Activated CD8-positive, alpha-beta memory T cell treated with anti-CD3 and anti-CD28 coated beads for 36 hours (primary cell): ENCODE measurements at regions not wholly inside any gene's neighbourhood (a gene's known extent, or its start where the extent isn't known, plus 50 kb on each side); places are given as distances from the start of the nearest gene placed in this dataset.
"Not testable (repeated sequence)": the region's sequence is repeated elsewhere in the genome, so short reads cannot be mapped to it uniquely, and the experiment has no call there.

Source experiments
- CTCF ChIA-PET: fragments of 350-600 bp; sonication (Branson Sonifier 250); formaldehyde crosslinking; loops from one replicate; lab custom pipeline; 2021; ENCODE audit warnings: antibody characterized with exemption; lab: Charles Lee
- POLR2A ChIA-PET: fragments of 350-600 bp; sonication (Branson Sonifier 250); formaldehyde crosslinking; loops from one replicate; lab custom pipeline; 2021; ENCODE audit warnings: antibody characterized with exemption; lab: Charles Lee

DNA sequence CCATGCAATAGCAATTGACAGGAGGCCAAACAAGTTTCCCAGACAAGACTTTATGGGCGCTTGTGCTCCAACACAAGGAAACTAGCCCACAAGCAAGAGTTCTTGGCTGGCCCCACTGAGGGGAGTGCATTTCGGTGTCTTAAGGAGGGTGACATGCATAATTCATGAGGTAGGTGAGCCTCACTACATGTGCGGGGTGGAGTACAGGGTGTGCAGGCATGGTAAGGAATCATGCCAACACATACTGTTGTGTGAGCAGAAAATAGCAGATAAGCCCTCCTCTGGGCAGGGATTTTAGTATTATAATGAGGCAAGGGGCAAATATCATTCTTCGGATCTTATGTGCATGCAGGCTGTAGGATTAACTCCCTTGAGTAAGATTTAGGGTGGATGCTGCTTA, 78.7 kb upstream of the SLC1A4 start:
- ChIA-PET CTCF (interaction anchor here (0.6 kb wide), 1 partner anchor 126 kb away, joined by 3 read pairs; no protein-coding TSS in a partner anchor), POLR2A (no interaction called here)

DNA sequence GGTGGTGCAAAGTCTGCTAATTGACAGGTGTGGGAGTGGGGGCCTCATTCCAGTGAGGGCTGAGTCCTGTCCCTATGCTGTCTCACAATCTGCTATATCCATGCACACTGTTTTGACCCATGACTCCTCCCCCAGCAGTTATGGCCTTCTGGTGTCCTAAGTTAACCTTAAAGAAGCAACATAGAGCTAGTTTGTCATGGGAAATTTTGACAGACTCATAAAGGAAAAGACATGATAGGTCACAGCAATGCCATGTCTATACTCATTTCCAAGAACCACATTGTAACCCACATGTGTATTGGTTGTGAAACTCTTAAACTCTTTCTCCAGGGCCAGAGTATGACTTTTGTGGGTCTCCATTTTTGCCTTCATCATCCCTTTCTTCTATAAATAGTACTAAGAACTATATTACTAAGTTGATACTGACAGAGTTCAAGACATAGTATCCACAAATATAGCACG, 78.2 kb upstream of the SLC1A4 start:
- ChIA-PET POLR2A (no interaction called here), CTCF (interaction anchor here (0.6 kb wide), 1 partner anchor 126 kb away, joined by 3 read pairs; no protein-coding TSS in a partner anchor)

- CTCF ChIA-PET = interaction anchor here (0.6 to 1.5 kb wide), 3 partner anchors 75 to 128 kb away, joined by 3 read pairs; no protein-coding TSS in a partner anchor
- POLR2A ChIA-PET = no interaction called here
These were observed 75.8 kb upstream of the SLC1A4 start for GRCh38 chr2:64913357-64913869.

DNA sequence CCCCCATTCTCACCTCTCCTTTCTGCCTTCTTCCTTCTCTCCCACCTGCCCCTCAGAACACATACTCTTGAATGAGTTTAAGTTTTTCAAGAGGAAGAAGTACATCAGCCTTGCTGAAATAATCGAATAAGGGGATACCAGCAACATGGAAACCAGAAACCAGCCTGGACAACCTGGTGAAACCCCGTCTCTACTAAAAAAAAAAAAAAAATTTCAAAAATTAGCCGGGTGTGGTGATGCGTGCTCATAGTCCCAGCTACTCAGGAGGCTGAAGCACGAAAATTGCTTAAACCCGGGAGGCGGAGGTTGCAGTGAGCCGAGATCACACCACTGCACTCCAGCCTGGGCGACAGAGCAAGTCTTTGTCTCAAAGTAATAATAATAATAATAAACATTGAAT, 75.0 kb upstream of the SLC1A4 start:
- POLR2A ChIA-PET = no interaction called here
- CTCF ChIA-PET = interaction anchor here (0.6 to 1.5 kb wide), 5 partner anchors 65 to 151 kb away, joined by 3 to 5 read pairs (median 3); no protein-coding TSS in a partner anchor

- CTCF ChIA-PET = interaction anchor here (0.7 to 1.5 kb wide), 5 partner anchors 65 to 150 kb away, joined by 3 to 5 read pairs (median 4); no protein-coding TSS in a partner anchor
- POLR2A ChIA-PET = no interaction called here
These were observed 74.3 kb upstream of the SLC1A4 start for GRCh38 chr2:64914735-64915509.

GRCh38 chr2:64915510-64915900, 73.7 kb upstream of the SLC1A4 start:
- POLR2A ChIA-PET = no interaction called here
- CTCF ChIA-PET = interaction anchor here (0.9 to 1.5 kb wide), 2 partner anchors 124 to 150 kb away, joined by 4 read pairs; no protein-coding TSS in a partner anchor

DNA sequence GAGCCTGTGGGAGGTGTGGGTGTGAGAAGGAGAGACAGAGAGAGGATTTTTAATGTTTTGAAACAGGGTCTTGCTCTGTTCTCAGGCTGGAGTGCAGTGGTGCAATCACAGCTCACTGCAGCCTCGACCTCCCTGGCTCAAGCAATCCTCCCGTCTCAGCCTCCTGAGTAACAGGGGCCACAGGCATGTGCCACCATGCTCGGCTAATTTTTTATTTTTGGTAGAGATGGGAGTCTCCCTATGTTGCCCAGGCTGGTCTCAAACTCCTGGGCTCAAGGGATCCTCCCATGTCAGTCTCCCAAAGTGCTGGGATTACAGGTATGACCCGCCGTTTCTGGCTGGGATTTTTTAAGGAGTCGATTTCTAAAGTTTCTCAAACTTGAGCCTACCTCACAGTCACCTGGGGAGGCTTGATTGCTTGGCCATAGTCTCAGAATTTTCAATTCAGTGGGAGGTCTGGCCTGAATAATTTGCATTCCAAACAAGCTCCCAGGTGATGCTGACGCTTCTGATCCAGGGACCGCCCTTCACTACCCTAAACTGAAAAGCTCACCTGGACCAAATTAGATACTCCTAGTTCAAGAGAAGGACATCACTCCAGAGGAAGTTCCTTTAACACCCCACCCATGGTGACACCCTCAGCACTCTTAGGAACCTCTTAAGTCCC, 70.8 kb upstream of the SLC1A4 start:
- CTCF ChIA-PET = interaction anchor here (0.6 to 3.0 kb wide), 20 partner anchors 10 to 868 kb away, joined by 3 to 21 read pairs (median 4); partner anchors contain the start of gene SLC1A4
- POLR2A ChIA-PET = interaction anchor here (0.9 kb wide), 1 partner anchor 70 kb away, joined by 4 read pairs; no protein-coding TSS in a partner anchor

- ChIA-PET POLR2A (no interaction called here), CTCF (interaction anchor here (0.6 to 3.0 kb wide), 4 partner anchors 40 to 122 kb away, joined by 3 to 21 read pairs (median 8); partner anchors contain the start of gene SLC1A4)
These were observed 69.9 kb upstream of the SLC1A4 start for GRCh38 chr2:64919261-64919660.

DNA sequence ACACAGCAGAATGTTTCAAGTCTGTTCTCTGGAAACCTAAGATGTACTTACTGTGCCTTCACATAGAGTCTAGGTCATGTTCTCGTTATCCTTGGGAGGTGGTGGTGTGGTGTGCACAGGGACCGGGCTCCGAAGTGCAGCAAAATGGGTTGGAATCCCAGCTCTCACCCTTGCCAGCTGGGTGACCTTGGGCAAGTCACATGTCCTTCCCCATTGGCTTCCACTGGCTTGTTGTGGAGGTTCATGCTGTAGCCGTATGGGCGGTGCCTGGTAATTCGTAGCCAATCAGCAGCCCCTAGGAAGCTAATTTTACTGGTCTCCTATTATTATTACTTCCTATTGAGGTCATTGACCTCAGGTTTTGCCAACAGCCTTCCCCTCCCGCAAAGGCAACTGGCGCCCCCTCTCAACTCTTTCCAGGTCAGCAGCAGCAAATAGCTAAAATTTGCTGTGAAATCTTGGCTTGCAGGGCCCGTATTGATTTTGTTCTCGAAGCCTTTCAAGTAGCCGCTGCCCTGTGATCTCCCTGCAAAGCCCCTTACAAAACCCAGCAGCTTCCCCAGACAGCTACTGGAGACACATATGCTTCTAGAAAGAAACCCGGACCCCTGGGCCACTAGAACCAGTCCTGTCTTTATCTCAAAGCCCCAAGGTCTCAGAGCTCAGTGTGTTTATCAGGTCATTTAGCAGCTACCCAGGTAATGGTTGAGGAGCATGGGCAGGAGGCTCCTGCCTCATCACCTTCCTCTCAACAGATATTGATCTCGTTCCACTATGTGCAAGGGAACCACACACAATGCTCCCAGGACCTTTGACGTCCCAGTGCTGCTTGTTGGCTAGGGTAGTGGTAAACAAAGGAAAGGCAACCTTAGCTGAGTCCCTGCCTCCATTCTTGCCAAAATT, 66.5 kb upstream of the SLC1A4 start:
- ChIA-PET CTCF (interaction anchor here (0.9 to 1.2 kb wide), 2 partner anchors 133 to 297 kb away, joined by 3 read pairs; no protein-coding TSS in a partner anchor), POLR2A (no interaction called here)

DNA sequence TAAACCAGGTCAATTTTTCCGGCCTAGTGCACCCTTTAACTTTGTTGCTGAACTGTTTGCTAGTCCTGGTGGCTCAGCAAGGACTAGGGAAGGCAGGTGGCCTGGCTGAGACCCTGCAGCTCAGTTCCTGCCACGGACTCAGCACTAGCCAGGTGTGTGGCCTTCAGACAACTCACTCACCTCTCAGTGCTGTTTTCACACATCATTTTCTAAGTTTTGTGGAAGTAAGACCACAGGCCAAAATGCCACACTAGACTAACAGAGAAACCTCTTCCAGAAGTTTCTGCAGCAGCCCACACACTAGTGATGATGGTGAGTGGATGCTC, 65.9 kb upstream of the SLC1A4 start:
- POLR2A ChIA-PET = no interaction called here
- CTCF ChIA-PET = no interaction called here

GRCh38 chr2:64924170-64924934, 64.8 kb upstream of the SLC1A4 start:
- POLR2A ChIA-PET = no interaction called here
- CTCF ChIA-PET = interaction anchor here (0.6 kb wide), 1 partner anchor 109 kb away, joined by 4 read pairs; no protein-coding TSS in a partner anchor

GRCh38 chr2:64925930-64926722, 63.1 kb upstream of the SLC1A4 start:
- CTCF ChIA-PET = interaction anchor here (0.6 kb wide), 1 partner anchor 197 kb away, joined by 4 read pairs; no protein-coding TSS in a partner anchor
- POLR2A ChIA-PET = not testable (repeated sequence)

DNA sequence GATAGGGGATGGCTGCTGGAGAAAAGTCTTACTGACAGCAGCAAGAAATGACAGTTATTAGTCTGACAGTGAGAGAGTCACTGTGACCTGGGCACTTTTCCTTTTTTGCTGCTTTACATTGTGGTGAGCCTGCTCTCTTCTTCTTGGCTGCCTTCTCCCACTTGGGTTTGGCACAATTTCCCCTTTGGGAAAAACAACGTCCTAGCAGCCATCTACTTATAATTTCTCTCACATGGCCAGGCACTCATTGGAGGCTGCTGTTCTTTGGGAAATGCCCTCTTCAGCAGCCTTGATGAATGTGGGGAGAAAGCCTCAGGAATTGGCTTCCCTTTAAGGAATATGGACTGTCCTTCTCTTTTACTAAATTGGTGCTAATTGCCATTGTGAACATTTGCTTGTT, 60.4 kb upstream of the SLC1A4 start:
- ChIA-PET CTCF (no interaction called here), POLR2A (no interaction called here)

- CTCF ChIA-PET = no interaction called here
- POLR2A ChIA-PET = no interaction called here
These were observed 59.9 kb upstream of the SLC1A4 start for GRCh38 chr2:64929333-64929732.

- ChIA-PET POLR2A (no interaction called here), CTCF (no interaction called here)
These were observed 58.9 kb upstream of the SLC1A4 start for GRCh38 chr2:64930258-64930671.

DNA sequence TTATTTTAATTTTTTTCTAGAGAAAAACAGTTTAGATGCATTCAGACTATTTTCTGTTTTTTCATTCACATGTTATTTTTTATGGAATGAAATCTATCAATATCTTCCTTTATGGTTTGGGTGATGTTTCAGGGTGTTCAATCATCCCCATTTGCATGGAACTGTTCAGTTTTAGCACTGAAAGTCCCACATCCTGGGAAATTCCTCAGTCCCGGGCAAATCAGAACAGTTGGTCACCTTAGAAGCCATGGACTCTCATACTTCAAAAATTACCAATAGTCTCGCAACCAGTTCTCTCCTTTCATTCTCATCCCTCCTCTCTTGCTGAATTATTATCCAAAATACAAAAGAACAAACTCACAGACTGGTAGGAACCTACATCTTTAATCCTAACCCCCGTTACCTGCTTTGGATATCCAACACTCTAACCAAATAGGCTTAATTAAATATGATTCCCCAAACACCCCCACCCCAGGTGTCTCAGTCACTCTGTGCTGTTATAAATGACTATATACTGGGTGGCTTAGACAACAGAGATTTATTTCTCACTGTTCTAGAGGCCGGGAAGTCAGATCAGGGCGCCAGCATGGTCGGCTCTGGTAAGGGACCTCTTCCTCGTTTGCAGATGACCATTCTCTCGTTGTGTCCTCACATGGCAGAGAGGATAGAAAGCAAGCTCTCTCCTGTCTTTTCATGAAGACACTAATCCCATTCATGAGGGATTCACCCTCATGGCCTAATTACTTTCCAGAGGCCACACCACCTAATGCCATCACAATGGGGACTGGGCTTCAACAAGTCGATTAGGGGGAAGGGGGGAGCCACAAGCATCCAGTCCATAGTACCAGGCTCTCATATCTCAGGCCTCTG, 57.7 kb upstream of the SLC1A4 start:
- ChIA-PET CTCF (interaction anchor here (1.4 kb wide), 1 partner anchor 12 kb away, joined by 3 read pairs; no protein-coding TSS in a partner anchor), POLR2A (no interaction called here)
